ENCODE measurements at regions not wholly inside any gene's neighbourhood (a gene's known extent, or its start where the extent isn't known, plus 50 kb on each side); places are given as distances from the start of the nearest gene placed in this dataset.
"Not testable (repeated sequence)": the region's sequence is repeated elsewhere in the genome, so short reads cannot be mapped to it uniquely, and the experiment has no call there.

- not testable (repeated sequence) for DNase-seq
Observed at GRCh38 chr6:8846680-8847079, 411.3 kb upstream of the SLC35B3 start.

GRCh38 chr6:8845690-8846089 is 410.3 kb upstream of the SLC35B3 start:
- DNase-seq: no peak

- no peak for DNase-seq
Observed at GRCh38 chr6:8844968-8845367, 409.6 kb upstream of the SLC35B3 start.

- DNase-seq: no peak
Observed at GRCh38 chr6:8839626-8840025, 404.3 kb upstream of the SLC35B3 start.

- DNase-seq: no peak
Observed at GRCh38 chr6:8837343-8837742, 402.0 kb upstream of the SLC35B3 start.

GRCh38 chr6:8832695-8833094 is 397.4 kb upstream of the SLC35B3 start:
- DNase-seq: not testable (repeated sequence)

GRCh38 chr6:8831366-8832152 is 396.2 kb upstream of the SLC35B3 start:
- DNase-seq: no peak

- DNase-seq: no peak
Observed at GRCh38 chr6:8830794-8831193, 395.4 kb upstream of the SLC35B3 start.

- no peak for DNase-seq
Observed at GRCh38 chr6:8829796-8830195, 394.5 kb upstream of the SLC35B3 start.

GRCh38 chr6:8829296-8829695 is 394.0 kb upstream of the SLC35B3 start:
- DNase-seq: no peak

- no peak for DNase-seq
Observed at GRCh38 chr6:8828376-8828775, 393.0 kb upstream of the SLC35B3 start.

GRCh38 chr6:8825726-8826125 is 390.4 kb upstream of the SLC35B3 start:
- DNase-seq: no peak

GRCh38 chr6:8821981-8822381 is 386.6 kb upstream of the SLC35B3 start:
- no peak for DNase-seq

- DNase-seq: no peak
Observed at GRCh38 chr6:8820313-8820712, 385.0 kb upstream of the SLC35B3 start.

GRCh38 chr6:8819446-8819845 is 384.1 kb upstream of the SLC35B3 start:
- no peak for DNase-seq

- DNase-seq: no peak
Observed at GRCh38 chr6:8814440-8815000, 379.2 kb upstream of the SLC35B3 start.

- no peak for DNase-seq
Observed at GRCh38 chr6:8810325-8810724, 375.0 kb upstream of the SLC35B3 start.

- DNase-seq: no peak
Observed at GRCh38 chr6:8809662-8810061, 374.3 kb upstream of the SLC35B3 start.

- DNase-seq: no peak
Observed at GRCh38 chr6:8803181-8803760, 367.9 kb upstream of the SLC35B3 start.

- not testable (repeated sequence) for DNase-seq
Observed at GRCh38 chr6:8802397-8802796, 367.1 kb upstream of the SLC35B3 start.

GRCh38 chr6:8794420-8794819 is 359.1 kb upstream of the SLC35B3 start:
- DNase-seq: no peak

GRCh38 chr6:8789878-8790277 is 354.5 kb upstream of the SLC35B3 start:
- no peak for DNase-seq

- DNase-seq: no peak
Observed at GRCh38 chr6:8785223-8785622, 349.9 kb upstream of the SLC35B3 start.

GRCh38 chr6:8783191-8783590 is 347.8 kb upstream of the SLC35B3 start:
- no peak for DNase-seq
